IMR-90 (cell line): ENCODE measurements at regions not wholly inside any gene's neighbourhood (a gene's known extent, or its start where the extent isn't known, plus 50 kb on each side); places are given as distances from the start of the nearest gene placed in this dataset.

ENCODE experiments used
- ATAC-seq: fragments of 200-7000 bp; cut with Tn5 transposase; 2 replicates; pipeline ENCODE4 v1.9.1; 2020; ENCODE audit warnings: low read depth, mild to moderate bottlenecking, moderate library complexity
- BruUV-seq: library from RNA; stranded (reverse); fragments of 400-500 nt; replicated peaks from 2 replicates; lab custom pipeline; 2021; lab: Mats Ljungman, UMichigan
- CTCF ChIA-PET: fragments of 300-600 bp; formaldehyde crosslinking; extraction: SDS; loops from one replicate; lab custom pipeline; 2021; ENCODE audit warnings: antibody characterized with exemption; lab: Yijun Ruan, JAX
- POLR2A ChIA-PET: fragments of 300-600 bp; sonication (Branson Sonifier 250); formaldehyde crosslinking; loops from one replicate; lab custom pipeline; 2022; ENCODE audit warnings: antibody characterized with exemption; ENCODE audit not compliant: unreplicated experiment; lab: Charles Lee
- DNase-seq: peaks from one replicate; pipeline ENCODE4 v3.0.0; 2013
- H2AFZ ChIP-seq: replicated peaks from 2 replicates; pipeline ENCODE3; 2013; ENCODE audit warnings: low read length, mild to moderate bottlenecking; ENCODE audit not compliant: poor library complexity
- H2AK5ac ChIP-seq: 2 replicates; pipeline ENCODE4 v1.6.1; 2013; ENCODE audit warnings: low read depth, low read length, inconsistent platforms
- H2AK9ac ChIP-seq: replicated peaks from 2 replicates; pipeline ENCODE3; 2013; ENCODE audit warnings: mild to moderate bottlenecking, low read depth, low read length, moderate library complexity; ENCODE audit not compliant: poor library complexity
- H2BK120ac ChIP-seq: 2 replicates; pipeline ENCODE4 v1.6.1; 2013; ENCODE audit warnings: low read depth, low read length, inconsistent platforms
- H2BK15ac ChIP-seq: 3 replicates; pipeline ENCODE4 v1.6.1; 2013; ENCODE audit warnings: low read depth, low read length, inconsistent platforms
- H2BK20ac ChIP-seq: 2 replicates; pipeline ENCODE4 v1.6.1; 2013; ENCODE audit warnings: low read depth, mild to moderate bottlenecking, inconsistent platforms, low read length, moderate library complexity
- H2BK5ac ChIP-seq: 2 replicates; pipeline ENCODE4 v1.6.1; 2013; ENCODE audit warnings: mild to moderate bottlenecking, low read depth, low read length, inconsistent platforms; ENCODE audit not compliant: poor library complexity, severe bottlenecking
- H3K14ac ChIP-seq: replicated peaks from 2 replicates; pipeline ENCODE4 v1.6.1; 2013; ENCODE audit warnings: low read depth, low read length, inconsistent platforms
- H3K18ac ChIP-seq: 2 replicates; pipeline ENCODE4 v1.6.1; 2013; ENCODE audit warnings: low read depth, low read length, control low read depth
- H3K23ac ChIP-seq: 2 replicates; pipeline ENCODE4 v1.6.1; 2013; ENCODE audit warnings: low read depth, low read length, inconsistent platforms
- H3K27ac ChIP-seq: 2 replicates; pipeline ENCODE4 v1.5.1; 2013; ENCODE audit warnings: mild to moderate bottlenecking, control low read depth, low read length; ENCODE audit not compliant: insufficient read depth
- H3K27me3 ChIP-seq: 2 replicates; pipeline ENCODE4 v1.6.1; 2013; ENCODE audit warnings: low read length; ENCODE audit not compliant: control insufficient read depth, insufficient read depth
- H3K36me3 ChIP-seq: 2 replicates; pipeline ENCODE4 v1.6.1; 2013; ENCODE audit warnings: low read length, mixed read lengths; ENCODE audit not compliant: control insufficient read depth, insufficient read depth
- H3K4ac ChIP-seq: 2 replicates; pipeline ENCODE4 v1.6.1; 2013; ENCODE audit warnings: low read depth, low read length, inconsistent platforms
- H3K4me1 ChIP-seq: 2 replicates; pipeline ENCODE4 v1.6.1; 2013; ENCODE audit warnings: low read length, mixed read lengths; ENCODE audit not compliant: control insufficient read depth, insufficient read depth
- H3K4me2 ChIP-seq: 2 replicates; pipeline ENCODE4 v1.6.1; 2013; ENCODE audit warnings: low read depth, mild to moderate bottlenecking, control low read depth, low read length, moderate library complexity
- H3K4me3 ChIP-seq: 2 replicates; pipeline ENCODE4 v1.5.1; 2013; ENCODE audit warnings: low read depth, mild to moderate bottlenecking, control low read depth, low read length, moderate library complexity; ENCODE audit not compliant: insufficient read depth
- H3K56ac ChIP-seq: 2 replicates; pipeline ENCODE4 v1.6.1; 2013; ENCODE audit warnings: low read length, inconsistent platforms; ENCODE audit not compliant: insufficient read depth; ENCODE audit errors: extremely low read depth
- H3K79me1 ChIP-seq, 2 experiments: 2 replicates each; pipeline ENCODE4 v1.6.1; 2013; ENCODE audit warnings: low read length in 2 of 2, inconsistent platforms in 1 of 2, low read depth in 1 of 2
- H3K9ac ChIP-seq: 2 replicates; pipeline ENCODE4 v1.6.1; 2013; ENCODE audit warnings: low read depth, low read length, control low read depth
- H3K9me1 ChIP-seq: 2 replicates; pipeline ENCODE4 v1.6.1; 2013; ENCODE audit warnings: low read length, inconsistent platforms; ENCODE audit not compliant: insufficient read depth
- H3K9me3 ChIP-seq: 2 replicates; pipeline ENCODE4 v1.6.1; 2013; ENCODE audit warnings: low read length; ENCODE audit not compliant: control insufficient read depth, insufficient read depth
- H4K20me1 ChIP-seq: 2 replicates; pipeline ENCODE4 v1.6.1; 2013; ENCODE audit warnings: low read length, inconsistent platforms; ENCODE audit not compliant: insufficient read depth
- H4K5ac ChIP-seq: 2 replicates; pipeline ENCODE4 v1.6.1; 2013; ENCODE audit warnings: mild to moderate bottlenecking, low read depth, low read length, control low read depth
- H4K8ac ChIP-seq, 2 experiments: 2 replicates each; pipeline ENCODE4 v1.6.1; 2013; ENCODE audit warnings: low read depth in 2 of 2, low read length in 2 of 2, control low read depth in 1 of 2, inconsistent platforms in 1 of 2
- H4K91ac ChIP-seq: 2 replicates; pipeline ENCODE4 v1.6.1; 2013; ENCODE audit warnings: low read depth, low read length, inconsistent platforms; ENCODE audit not compliant: insufficient read depth
- BHLHE40 ChIP-seq: fragments of 150-350 bp; IDR thresholded peaks from 2 replicates; pipeline ENCODE4 v1.6.1; 2016; ENCODE audit warnings: mild to moderate bottlenecking, low read depth, low read length
- CEBPB ChIP-seq: IDR thresholded peaks from 2 replicates; pipeline ENCODE4 v1.6.1; 2012; ENCODE audit warnings: low read depth, low read length, improper control_type of control experiment
- CHD1 ChIP-seq: IDR thresholded peaks from 2 replicates; pipeline ENCODE4 v1.6.1; 2012; ENCODE audit warnings: low read depth, low read length, improper control_type of control experiment
- FOS ChIP-seq: fragments of 150-350 bp; IDR thresholded peaks from 2 replicates; pipeline ENCODE4 v1.6.1; 2016; ENCODE audit warnings: low read depth, low read length
- MAFK ChIP-seq: IDR thresholded peaks from 2 replicates; pipeline ENCODE4 v1.6.1; 2012; ENCODE audit warnings: low read depth, low read length, improper control_type of control experiment
- MAZ ChIP-seq: IDR thresholded peaks from 2 replicates; pipeline ENCODE4 v1.6.1; 2012; ENCODE audit warnings: low read depth, mild to moderate bottlenecking, low read length, improper control_type of control experiment, moderate library complexity, borderline replicate concordance
- MXI1 ChIP-seq: IDR thresholded peaks from 2 replicates; pipeline ENCODE4 v1.6.1; 2012; ENCODE audit warnings: low read depth, mild to moderate bottlenecking, low read length, moderate library complexity, borderline replicate concordance
- NFE2L2 ChIP-seq: fragments of 150-350 bp; IDR thresholded peaks from 2 replicates; pipeline ENCODE4 v1.6.1; 2016; ENCODE audit warnings: low read depth, mild to moderate bottlenecking, low read length
- POLR2A ChIP-seq: IDR thresholded peaks from 2 replicates; pipeline ENCODE4 v1.6.1; 2012; ENCODE audit warnings: mild to moderate bottlenecking, low read depth, low read length
- RAD21 ChIP-seq: IDR thresholded peaks from 2 replicates; pipeline ENCODE4 v1.6.1; 2012; ENCODE audit warnings: low read length, improper control_type of control experiment
- RCOR1 ChIP-seq: IDR thresholded peaks from 2 replicates; pipeline ENCODE4 v1.6.1; 2012; ENCODE audit warnings: mild to moderate bottlenecking, low read length, improper control_type of control experiment; ENCODE audit not compliant: insufficient replicate concordance
- RFX5 ChIP-seq: IDR thresholded peaks from 2 replicates; pipeline ENCODE4 v1.8.0; 2012; ENCODE audit warnings: low read depth, mild to moderate bottlenecking, low read length, moderate library complexity
- SMC3 ChIP-seq: fragments of 150-350 bp; IDR thresholded peaks from 2 replicates; pipeline ENCODE4 v1.6.1; 2016; ENCODE audit warnings: low read depth, mild to moderate bottlenecking, antibody characterized with exemption, low read length, moderate library complexity
- WGBS, 2 experiments: methylation state at CpG; one replicate each; pipeline versions ENCODE4 v1.1.5 to v1.1.7; 2013; ENCODE audit warnings: missing lambda C conversion rate in 2 of 2; ENCODE audit not compliant: insufficient read length in 1 of 2; ENCODE audit errors: extremely low coverage in 2 of 2; 5-methylcytosine and 5-hydroxymethylcytosine counted together
- dilution Hi-C: fragments of 300-500 bp; cut with HindIII; formaldehyde crosslinking; loops from one replicate; pipeline ENCODE4 v1.14.3; 2018; ENCODE audit warnings: low sequenced_read_pairs; ENCODE audit not compliant: unreplicated experiment
- in situ Hi-C: fragments of 300-500 bp; cut with MboI; formaldehyde crosslinking; loops from 3 replicates; pipeline ENCODE4 v1.14.3; 2019; ENCODE audit warnings: low sequenced_read_pairs, inconsistent platforms, mixed read lengths
- intact Hi-C: fragments of 100-400 bp; cut with micrococcal nuclease; formaldehyde crosslinking; loops from 2 replicates; pipeline ENCODE4 v1.10.0; 2022
- TF ChIP-seq, protein P1 (sequence below): fragments of 150-350 bp; IDR thresholded peaks from 2 replicates; pipeline ENCODE4 v1.6.1; 2017; ENCODE audit warnings: mild to moderate bottlenecking, antibody characterized with exemption, low read length, low read depth
- TF ChIP-seq, protein P2 (sequence below): conservative IDR thresholded peaks from 2 replicates; pipeline ENCODE4 v1.5.1; 2012; ENCODE audit warnings: mild to moderate bottlenecking, low read depth, low read length, improper control_type of control experiment
- TF ChIP-seq, protein P3 (sequence below): fragments of 150-350 bp; IDR thresholded peaks from 2 replicates; pipeline ENCODE4 v1.6.1; 2016; ENCODE audit warnings: low read depth, mild to moderate bottlenecking, low read length, moderate library complexity, borderline replicate concordance

DNA sequence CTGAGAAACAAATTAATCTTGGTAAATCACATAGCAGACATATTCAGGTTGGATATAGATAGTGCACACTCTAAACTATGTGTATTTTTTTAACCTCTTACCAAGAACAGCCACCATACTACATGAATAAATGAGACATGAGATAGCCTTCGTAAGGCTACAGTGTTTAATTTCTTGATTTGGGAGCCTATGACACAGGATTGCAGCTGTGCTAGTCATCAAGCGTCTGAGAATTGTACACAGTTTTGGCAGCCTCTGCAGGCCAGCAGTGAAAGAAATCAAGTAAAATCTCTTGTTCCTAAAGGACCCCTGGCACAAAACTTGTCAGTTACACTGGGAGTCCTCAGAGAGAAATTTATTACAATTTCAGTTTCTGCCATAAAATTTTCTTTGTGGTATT lies 236.1 kb downstream of the C12orf50 start:
- Histone ChIP-seq H3K56ac (no peak overlapping the region), H4K91ac (no peak overlapping the region), H3K4me3 (no peak overlapping the region), H2AK5ac (no peak overlapping the region), H3K4ac (no peak overlapping the region), H3K27me3 (no peaks in the 10 kb centered on the region), H4K5ac (no peak overlapping the region), H3K14ac (no peak overlapping the region), H3K79me1 (no peaks in the 10 kb centered on the region), H2BK120ac (no peak overlapping the region), H4K20me1 (no peaks in the 10 kb centered on the region), H3K4me2 (no peak overlapping the region), H3K9ac (no peak overlapping the region; the same call in 1 of the 2 replicates), H2AK9ac (no peak overlapping the region), H4K8ac (no peak overlapping the region), H2BK15ac (no peak overlapping the region), H3K23ac (no peak overlapping the region), H3K36me3 (no peaks in the 10 kb centered on the region), H3K9me1 (no peaks in the 10 kb centered on the region; the same call in 1 of the 2 replicates), H2BK20ac (no peak overlapping the region), H2AFZ (no peak overlapping the region), H3K9me3 (no peaks in the 10 kb centered on the region), H3K18ac (peak overlapping the region; percentile 30; the same call in 1 of the 2 replicates), H2BK5ac (peak overlapping the region; percentile 44), H3K4me1 (peaks cover 6% of the 10 kb centered on the region; the same call in 1 of the 2 replicates), H3K27ac (no peak overlapping the region)
- CTCF ChIA-PET: interaction anchor here (0.6 kb wide), 1 partner anchor 59 kb away, joined by 4 read pairs; no protein-coding TSS in a partner anchor
- dilution Hi-C loops (no loop called here), intact Hi-C loops (no loop called here), in situ Hi-C loops (no loop called here)
- WGBS, 2 experiments: 0% methylated on average over 1 of the region's 2 CpGs; no CpG with 5 or more reads in 1 of the 2 experiments
- DNase-seq (peak; percentile 81), ATAC-seq (peak; percentile 90)
- POLR2A ChIA-PET: no interaction called here
- BruUV-seq: no TSS peak
- TF ChIP-seq POLR2A (no peak), CEBPB (peak; percentile 55; the same call in 1 of the 2 replicates), MAFK (no peak), MXI1 (no peak), SMC3 (no peak), FOS (peak; percentile 47; the same call in 1 of the 2 replicates), RFX5 (no peak), MAZ (no peak), RAD21 (peak; percentile 18), RCOR1 (no peak), CHD1 (no peak), BHLHE40 (no peak), NFE2L2 (no peak)
- TF ChIP-seq, protein P1, sequence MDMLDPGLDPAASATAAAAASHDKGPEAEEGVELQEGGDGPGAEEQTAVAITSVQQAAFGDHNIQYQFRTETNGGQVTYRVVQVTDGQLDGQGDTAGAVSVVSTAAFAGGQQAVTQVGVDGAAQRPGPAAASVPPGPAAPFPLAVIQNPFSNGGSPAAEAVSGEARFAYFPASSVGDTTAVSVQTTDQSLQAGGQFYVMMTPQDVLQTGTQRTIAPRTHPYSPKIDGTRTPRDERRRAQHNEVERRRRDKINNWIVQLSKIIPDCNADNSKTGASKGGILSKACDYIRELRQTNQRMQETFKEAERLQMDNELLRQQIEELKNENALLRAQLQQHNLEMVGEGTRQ: no peak
- TF ChIP-seq, protein P2, sequence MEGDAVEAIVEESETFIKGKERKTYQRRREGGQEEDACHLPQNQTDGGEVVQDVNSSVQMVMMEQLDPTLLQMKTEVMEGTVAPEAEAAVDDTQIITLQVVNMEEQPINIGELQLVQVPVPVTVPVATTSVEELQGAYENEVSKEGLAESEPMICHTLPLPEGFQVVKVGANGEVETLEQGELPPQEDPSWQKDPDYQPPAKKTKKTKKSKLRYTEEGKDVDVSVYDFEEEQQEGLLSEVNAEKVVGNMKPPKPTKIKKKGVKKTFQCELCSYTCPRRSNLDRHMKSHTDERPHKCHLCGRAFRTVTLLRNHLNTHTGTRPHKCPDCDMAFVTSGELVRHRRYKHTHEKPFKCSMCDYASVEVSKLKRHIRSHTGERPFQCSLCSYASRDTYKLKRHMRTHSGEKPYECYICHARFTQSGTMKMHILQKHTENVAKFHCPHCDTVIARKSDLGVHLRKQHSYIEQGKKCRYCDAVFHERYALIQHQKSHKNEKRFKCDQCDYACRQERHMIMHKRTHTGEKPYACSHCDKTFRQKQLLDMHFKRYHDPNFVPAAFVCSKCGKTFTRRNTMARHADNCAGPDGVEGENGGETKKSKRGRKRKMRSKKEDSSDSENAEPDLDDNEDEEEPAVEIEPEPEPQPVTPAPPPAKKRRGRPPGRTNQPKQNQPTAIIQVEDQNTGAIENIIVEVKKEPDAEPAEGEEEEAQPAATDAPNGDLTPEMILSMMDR: no peak
- TF ChIP-seq, protein P3, sequence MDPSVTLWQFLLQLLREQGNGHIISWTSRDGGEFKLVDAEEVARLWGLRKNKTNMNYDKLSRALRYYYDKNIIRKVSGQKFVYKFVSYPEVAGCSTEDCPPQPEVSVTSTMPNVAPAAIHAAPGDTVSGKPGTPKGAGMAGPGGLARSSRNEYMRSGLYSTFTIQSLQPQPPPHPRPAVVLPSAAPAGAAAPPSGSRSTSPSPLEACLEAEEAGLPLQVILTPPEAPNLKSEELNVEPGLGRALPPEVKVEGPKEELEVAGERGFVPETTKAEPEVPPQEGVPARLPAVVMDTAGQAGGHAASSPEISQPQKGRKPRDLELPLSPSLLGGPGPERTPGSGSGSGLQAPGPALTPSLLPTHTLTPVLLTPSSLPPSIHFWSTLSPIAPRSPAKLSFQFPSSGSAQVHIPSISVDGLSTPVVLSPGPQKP: no peak
